ENCODE measurements at regions not wholly inside any gene's neighbourhood (a gene's known extent, or its start where the extent isn't known, plus 50 kb on each side); places are given as distances from the start of the nearest gene placed in this dataset.

- intact Hi-C loops (cut with micrococcal nuclease; ENCODE audit: unreplicated experiment) = no loop called here
- ChIA-PET CTCF (no interaction called here), POLR2A (no interaction called here)
- no peaks in the 10 kb centered on the region for H3K27me3 Mint-ChIP-seq (ENCODE audit: insufficient read depth, unreplicated experiment)
- no peaks in the 10 kb centered on the region for H3K9me3 Mint-ChIP-seq (ENCODE audit: unreplicated experiment)
- no peak overlapping the region for H3K27ac Mint-ChIP-seq (ENCODE audit: unreplicated experiment)
- TF ChIP-seq CTCF (IDR thresholded peaks at IDR 0.05; ENCODE audit: insufficient read depth in 1 of 2, low read depth in 1 of 2, low read length in 1 of 2, severe bottlenecking in 1 of 2, unreplicated experiment in 1 of 2) = no peak
- Histone ChIP-seq H3K9me3 (0 out of 2 replicates have a peak, but pooled peaks cover 3% of the 10 kb centered on the region), H3K36me3 (ENCODE audit: control insufficient read depth, insufficient read depth, low read length) (no peaks in the 10 kb centered on the region), H3K27me3 (replicated peaks; ENCODE audit: control insufficient read depth, insufficient read depth, low read length) (no peaks in the 10 kb centered on the region), H3K4me1 (no peaks in the 10 kb centered on the region), H3K4me3 (ENCODE audit: low read depth, low read length) (no peak overlapping the region)
- no peaks in the 10 kb centered on the region for H3K36me3 Mint-ChIP-seq (ENCODE audit: insufficient read depth, unreplicated experiment)
- BruUV-seq (replicated peaks) = no TSS peak
- DNase-seq = no peak
- peaks cover 15% of the 10 kb centered on the region for H3K4me1 Mint-ChIP-seq (ENCODE audit: low read depth, unreplicated experiment)
- H3K4me3 Mint-ChIP-seq (ENCODE audit: unreplicated experiment) = no peak overlapping the region
Observed at GRCh38 chr3:117200962-117201361, 491.4 kb downstream of the TUSC7 start.

GRCh38 chr3:117201901-117202774 is 492.6 kb downstream of the TUSC7 start:
- Mint-ChIP-seq H3K36me3 (ENCODE audit: insufficient read depth, unreplicated experiment) (no peaks in the 10 kb centered on the region), H3K9me3 (ENCODE audit: unreplicated experiment) (no peaks in the 10 kb centered on the region), H3K4me3 (ENCODE audit: unreplicated experiment) (no peak overlapping the region), H3K27ac (ENCODE audit: unreplicated experiment) (no peak overlapping the region), H3K4me1 (ENCODE audit: low read depth, unreplicated experiment) (peaks cover 16% of the 10 kb centered on the region), H3K27me3 (ENCODE audit: insufficient read depth, unreplicated experiment) (no peaks in the 10 kb centered on the region)
- H3K36me3 ChIP-seq (ENCODE audit: control insufficient read depth, insufficient read depth, low read length) = no peaks in the 10 kb centered on the region
- H3K4me3 ChIP-seq (ENCODE audit: low read depth, low read length) = no peak overlapping the region
- H3K27me3 ChIP-seq (replicated peaks; ENCODE audit: control insufficient read depth, insufficient read depth, low read length) = no peaks in the 10 kb centered on the region
- H3K9me3 ChIP-seq = 0 out of 2 replicates have a peak, but pooled peaks cover 3% of the 10 kb centered on the region
- CTCF ChIA-PET = no interaction called here
- POLR2A ChIA-PET = no interaction called here
- no peaks in the 10 kb centered on the region for H3K4me1 ChIP-seq
- DNase-seq = no peak
- BruUV-seq (replicated peaks) = no TSS peak
- intact Hi-C loops (cut with micrococcal nuclease; ENCODE audit: unreplicated experiment) = no loop called here
- no peak for TF ChIP-seq CTCF (IDR thresholded peaks at IDR 0.05; ENCODE audit: insufficient read depth in 1 of 2, low read depth in 1 of 2, low read length in 1 of 2, severe bottlenecking in 1 of 2, unreplicated experiment in 1 of 2)

- Histone ChIP-seq H3K4me1 (no peaks in the 10 kb centered on the region), H3K4me3 (ENCODE audit: low read depth, low read length) (no peak overlapping the region), H3K27me3 (replicated peaks; ENCODE audit: control insufficient read depth, insufficient read depth, low read length) (no peaks in the 10 kb centered on the region), H3K36me3 (ENCODE audit: control insufficient read depth, insufficient read depth, low read length) (no peaks in the 10 kb centered on the region), H3K9me3 (no peaks in the 10 kb centered on the region)
- Mint-ChIP-seq H3K27ac (ENCODE audit: unreplicated experiment) (no peak overlapping the region), H3K4me3 (ENCODE audit: unreplicated experiment) (no peak overlapping the region), H3K36me3 (ENCODE audit: insufficient read depth, unreplicated experiment) (no peaks in the 10 kb centered on the region), H3K4me1 (ENCODE audit: low read depth, unreplicated experiment) (peaks cover 6% of the 10 kb centered on the region), H3K27me3 (ENCODE audit: insufficient read depth, unreplicated experiment) (peaks cover 7% of the 10 kb centered on the region), H3K9me3 (ENCODE audit: unreplicated experiment) (peaks cover 9% of the 10 kb centered on the region)
- no peak for DNase-seq
- ChIA-PET CTCF (no interaction called here), POLR2A (no interaction called here)
- TF ChIP-seq CTCF (IDR thresholded peaks at IDR 0.05; ENCODE audit: insufficient read depth in 1 of 2, low read depth in 1 of 2, low read length in 1 of 2, severe bottlenecking in 1 of 2, unreplicated experiment in 1 of 2) = no peak
- intact Hi-C loops (cut with micrococcal nuclease; ENCODE audit: unreplicated experiment) = no loop called here
- no TSS peak for BruUV-seq (replicated peaks)
Observed at GRCh38 chr3:117217355-117217754, 507.8 kb downstream of the TUSC7 start.
